PC-3 (cell line): ENCODE measurements at regions not wholly inside any gene's neighbourhood (a gene's known extent, or its start where the extent isn't known, plus 50 kb on each side); places are given as distances from the start of the nearest gene placed in this dataset.
A peak's percentile ranks its signal among the peaks of the same experiment; 100 is the strongest.

Experiments used
- ATAC-seq: fragments of 200-7000 bp; cut with Tn5 transposase; 2 replicates; pipeline ENCODE4 v1.9.1; 2020; ENCODE audit warnings: mild to moderate bottlenecking, moderate library complexity
- BruUV-seq: library from RNA; stranded (reverse); fragments of 400-500 nt; replicated peaks from 2 replicates; lab custom pipeline; 2021; lab: Mats Ljungman, UMichigan
- CTCF ChIA-PET: fragments of 300-600 bp; sonication (Branson Sonifier 250); formaldehyde crosslinking; loops from one replicate; lab custom pipeline; 2022; ENCODE audit warnings: antibody characterized with exemption; lab: Charles Lee
- POLR2A ChIA-PET: fragments of 300-600 bp; sonication (Branson Sonifier 250); formaldehyde crosslinking; loops from one replicate; lab custom pipeline; 2022; ENCODE audit warnings: antibody characterized with exemption; ENCODE audit not compliant: unreplicated experiment; lab: Charles Lee
- DNase-seq: peaks from one replicate; pipeline ENCODE4 v3.0.0-alpha.2; 2015
- H2AFZ ChIP-seq: fragments of 300-600 bp; sonication (generic); 2 replicates; pipeline ENCODE4 v1.6.0; 2016; ENCODE audit warnings: antibody characterized with exemption, low read length
- H3F3A ChIP-seq: fragments of 300-600 bp; sonication (generic); one replicate; pipeline ENCODE4 v1.6.0; 2017; ENCODE audit warnings: antibody characterized with exemption, low read length, control low read depth, mild to moderate bottlenecking; ENCODE audit not compliant: unreplicated experiment
- H3K27ac ChIP-seq: fragments of 300-600 bp; sonication (generic); 2 replicates; pipeline ENCODE4 v1.5.1; 2016; ENCODE audit warnings: mild to moderate bottlenecking, low read length
- H3K27me3 ChIP-seq: fragments of 300-600 bp; sonication (generic); 2 replicates; pipeline ENCODE4 v1.6.1; 2016; ENCODE audit warnings: low read length, mixed read lengths
- H3K36me3 ChIP-seq: fragments of 300-600 bp; sonication (generic); 2 replicates; pipeline ENCODE4 v1.6.1; 2016; ENCODE audit warnings: low read depth, mixed run types, low read length, mixed read lengths
- H3K4me1 ChIP-seq: fragments of 300-600 bp; sonication (generic); 2 replicates; pipeline ENCODE4 v1.5.1; 2016; ENCODE audit warnings: low read length; ENCODE audit not compliant: insufficient read depth
- H3K4me2 ChIP-seq: fragments of 300-600 bp; sonication (generic); 2 replicates; pipeline ENCODE4 v1.6.0; 2016; ENCODE audit warnings: low read length
- H3K4me3 ChIP-seq: fragments of 300-600 bp; sonication (generic); 2 replicates; pipeline ENCODE4 v1.5.1; 2016; ENCODE audit warnings: mild to moderate bottlenecking, low read length, mixed read lengths
- H3K79me2 ChIP-seq: fragments of 300-600 bp; sonication (generic); 2 replicates; pipeline ENCODE4 v1.6.1; 2017; ENCODE audit warnings: low read length, mixed read lengths
- H3K9ac ChIP-seq: fragments of 300-600 bp; sonication (generic); 2 replicates; pipeline ENCODE4 v1.6.0; 2016; ENCODE audit warnings: mild to moderate bottlenecking, low read length
- H3K9me2 ChIP-seq: fragments of 300-600 bp; sonication (generic); replicated peaks from 2 replicates; pipeline ENCODE4 v1.6.1; 2016; ENCODE audit warnings: mixed run types, low read length, mixed read lengths
- H3K9me3 ChIP-seq: fragments of 300-600 bp; sonication (generic); 2 replicates; pipeline ENCODE4 v1.6.1; 2016; ENCODE audit warnings: low read length, mixed read lengths
- H4K20me1 ChIP-seq: fragments of 300-600 bp; sonication (generic); 2 replicates; pipeline ENCODE4 v1.6.1; 2016; ENCODE audit warnings: low read length, mixed read lengths
- CTCF ChIP-seq: fragments of 300-600 bp; sonication (generic); conservative IDR thresholded peaks from 2 replicates; pipeline ENCODE4 v1.5.1; 2017; ENCODE audit warnings: antibody characterized with exemption, low read depth, mild to moderate bottlenecking, low read length
- EZH2 ChIP-seq: fragments of 300-600 bp; sonication (generic); IDR thresholded peaks from one replicate; pipeline ENCODE4 v1.6.1; 2017; ENCODE audit warnings: antibody characterized with exemption, mild to moderate bottlenecking, low read length; ENCODE audit not compliant: unreplicated experiment
- EZH2phosphoT487 ChIP-seq: fragments of 300-600 bp; sonication (generic); IDR thresholded peaks from 2 replicates; pipeline ENCODE4 v1.6.1; 2018; ENCODE audit warnings: mild to moderate bottlenecking, antibody characterized with exemption, low read length, borderline replicate concordance
- intact Hi-C: fragments of 100-400 bp; cut with micrococcal nuclease; formaldehyde crosslinking; loops from 2 replicates; pipeline ENCODE4 v1.9.0; 2023

GRCh38 chr12:132422381-132423043 is 67.4 kb upstream of the FBRSL1 start:
- peaks cover 27% of the 10 kb centered on the region for H3K27me3 ChIP-seq
- ChIA-PET CTCF (no interaction called here), POLR2A (no interaction called here)
- ATAC-seq: peak; percentile 43
- no peaks in the 10 kb centered on the region for H3F3A ChIP-seq
- H3K9me3 ChIP-seq: no peaks in the 10 kb centered on the region
- H3K4me1 ChIP-seq: no peaks in the 10 kb centered on the region
- H3K9me2 ChIP-seq: no peaks in the 10 kb centered on the region
- no peaks in the 10 kb centered on the region for H4K20me1 ChIP-seq
- no peak for DNase-seq
- no peaks in the 10 kb centered on the region for H3K79me2 ChIP-seq
- BruUV-seq: no TSS peak
- intact Hi-C loops: no loop called here
- H3K4me2 ChIP-seq: no peak overlapping the region
- TF ChIP-seq EZH2 (no peak), CTCF (0 out of 2 replicates have a peak, but pooled peaks have one; percentile 12)
- H3K4me3 ChIP-seq: no peak overlapping the region
- no peak overlapping the region for H3K9ac ChIP-seq
- no peak overlapping the region for H3K27ac ChIP-seq
- no peaks in the 10 kb centered on the region for H3K36me3 ChIP-seq
- no peak overlapping the region for H2AFZ ChIP-seq

- H3K27me3 ChIP-seq: peaks cover 27% of the 10 kb centered on the region
- no peaks in the 10 kb centered on the region for H3K9me3 ChIP-seq
- no peaks in the 10 kb centered on the region for H4K20me1 ChIP-seq
- H2AFZ ChIP-seq: no peak overlapping the region
- ChIA-PET CTCF (no interaction called here), POLR2A (no interaction called here)
- no peak for DNase-seq
- ATAC-seq: no peak
- H3K9me2 ChIP-seq: no peaks in the 10 kb centered on the region
- TF ChIP-seq EZH2phosphoT487: no peak
- no peak for TF ChIP-seq EZH2
- TF ChIP-seq CTCF: no peak
- no TSS peak for BruUV-seq
- intact Hi-C loops: no loop called here
- no peak overlapping the region for H3K4me3 ChIP-seq
- H3K36me3 ChIP-seq: no peaks in the 10 kb centered on the region
- no peaks in the 10 kb centered on the region for H3F3A ChIP-seq
- no peak overlapping the region for H3K9ac ChIP-seq
- H3K79me2 ChIP-seq: no peaks in the 10 kb centered on the region
- no peaks in the 10 kb centered on the region for H3K4me1 ChIP-seq
- H3K4me2 ChIP-seq: no peak overlapping the region
- no peak overlapping the region for H3K27ac ChIP-seq
These were observed 67.9 kb upstream of the FBRSL1 start for GRCh38 chr12:132422040-132422380.

- Histone ChIP-seq H3K4me3 (no peak overlapping the region), H2AFZ (no peak overlapping the region), H3K9me2 (no peaks in the 10 kb centered on the region), H3F3A (no peaks in the 10 kb centered on the region), H3K9me3 (no peaks in the 10 kb centered on the region), H4K20me1 (no peaks in the 10 kb centered on the region), H3K27ac (no peak overlapping the region), H3K9ac (no peak overlapping the region), H3K4me2 (no peak overlapping the region), H3K27me3 (peaks cover 25% of the 10 kb centered on the region), H3K4me1 (no peaks in the 10 kb centered on the region; the same call in 1 of the 2 replicates), H3K79me2 (no peaks in the 10 kb centered on the region), H3K36me3 (no peaks in the 10 kb centered on the region)
- DNase-seq (no peak), ATAC-seq (no peak)
- CTCF ChIA-PET: no interaction called here
- intact Hi-C loops: no loop called here
- no peak for TF ChIP-seq EZH2
- no peak for TF ChIP-seq CTCF
- TF ChIP-seq EZH2phosphoT487: no peak
- POLR2A ChIA-PET: no interaction called here
- no TSS peak for BruUV-seq
These were observed 70.2 kb upstream of the FBRSL1 start for GRCh38 chr12:132419631-132420246.
